Activated T-helper 1 cell treated with anti-CD3 and anti-CD28 coated beads, Interleukin-2, amount 50 U/mL, for 16 hours (primary cell): ENCODE measurements at regions not wholly inside any gene's neighbourhood (a gene's known extent, or its start where the extent isn't known, plus 50 kb on each side); places are given as distances from the start of the nearest gene placed in this dataset.

Experiments used
- DNase-seq, 2 donors: peaks; one replicate each; pipeline ENCODE4 v3.0.0-alpha.2; 2020; ENCODE audit warnings: low read depth in 1 of 2, low spot score in 1 of 2

DNA sequence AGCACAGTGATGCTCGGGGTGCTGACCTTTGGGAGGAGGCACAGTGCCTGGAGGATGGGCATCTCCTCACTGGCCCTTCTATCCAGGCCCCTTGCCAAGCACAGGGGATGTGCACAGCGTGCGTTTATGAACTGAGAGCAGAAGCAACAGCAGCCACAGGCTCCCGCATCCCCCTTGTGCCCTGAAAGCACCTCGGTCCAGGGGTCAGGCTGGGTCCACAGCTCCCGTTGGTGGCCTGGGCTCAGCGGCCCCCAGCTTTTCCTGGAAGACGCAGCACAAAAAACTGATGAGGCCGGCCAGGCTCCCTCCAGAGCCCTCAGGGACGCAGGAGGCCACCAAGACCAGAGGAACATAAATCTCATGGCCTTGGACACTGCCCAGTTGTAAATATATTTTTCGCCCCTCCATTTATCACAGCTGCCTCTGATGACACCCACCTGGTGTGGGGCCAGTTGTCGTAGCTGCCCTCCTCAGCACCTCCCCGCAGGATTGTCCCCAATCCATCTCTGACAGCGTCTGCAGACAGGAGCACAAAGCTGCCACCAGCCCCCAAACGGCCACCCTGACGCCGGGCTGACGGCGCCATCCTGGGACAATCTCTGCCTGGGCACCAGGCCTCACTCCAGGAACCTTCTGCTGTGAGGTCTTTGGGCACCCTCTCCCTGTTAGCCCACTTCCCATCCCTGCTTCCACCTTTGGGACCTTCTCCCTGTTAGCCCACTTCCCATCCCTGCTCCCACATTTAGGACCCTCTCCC, 203.1 kb downstream of the BRD1 start:
- no peak for DNase-seq

DNA sequence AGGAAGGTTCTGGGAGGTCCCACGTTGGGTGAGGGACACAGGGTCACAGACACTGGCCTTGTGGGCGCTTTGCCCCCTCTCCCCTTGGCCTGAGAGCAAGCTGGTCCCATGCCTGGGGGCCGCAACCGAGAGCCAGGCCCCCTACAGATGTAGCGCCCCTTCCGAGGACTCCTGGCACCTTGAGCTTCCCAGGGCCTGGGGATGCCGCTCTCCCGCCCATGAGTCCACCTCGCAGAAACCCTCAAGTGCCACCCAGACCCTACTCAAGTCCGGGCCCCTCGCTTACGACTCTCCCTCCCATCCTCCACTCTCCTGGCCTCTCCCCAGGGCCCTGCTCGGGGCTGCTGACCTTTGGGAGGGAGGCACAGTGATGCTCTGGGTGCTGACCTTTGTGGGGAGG, 204.0 kb downstream of the BRD1 start:
- DNase-seq: no peak

DNA sequence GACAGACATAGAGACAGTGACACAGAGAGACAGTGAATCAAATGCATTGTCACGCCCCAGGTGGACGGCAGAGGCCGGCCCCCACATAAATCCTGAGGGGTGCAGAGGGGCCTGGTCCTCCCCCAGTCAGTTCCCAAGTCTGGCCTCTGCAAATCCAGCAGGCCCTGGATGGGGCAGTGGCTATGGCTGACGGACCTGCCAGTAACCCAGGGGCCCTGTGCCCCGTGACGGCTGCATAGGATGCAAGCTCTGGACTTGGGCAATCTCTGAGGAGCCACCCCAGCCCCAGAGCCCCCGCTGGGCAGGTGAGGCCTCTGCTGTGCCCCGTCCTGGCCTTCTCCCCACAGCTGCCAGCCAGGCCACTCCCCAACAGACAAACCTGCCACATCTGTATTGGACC, 204.5 kb downstream of the BRD1 start:
- no peak for DNase-seq

DNA sequence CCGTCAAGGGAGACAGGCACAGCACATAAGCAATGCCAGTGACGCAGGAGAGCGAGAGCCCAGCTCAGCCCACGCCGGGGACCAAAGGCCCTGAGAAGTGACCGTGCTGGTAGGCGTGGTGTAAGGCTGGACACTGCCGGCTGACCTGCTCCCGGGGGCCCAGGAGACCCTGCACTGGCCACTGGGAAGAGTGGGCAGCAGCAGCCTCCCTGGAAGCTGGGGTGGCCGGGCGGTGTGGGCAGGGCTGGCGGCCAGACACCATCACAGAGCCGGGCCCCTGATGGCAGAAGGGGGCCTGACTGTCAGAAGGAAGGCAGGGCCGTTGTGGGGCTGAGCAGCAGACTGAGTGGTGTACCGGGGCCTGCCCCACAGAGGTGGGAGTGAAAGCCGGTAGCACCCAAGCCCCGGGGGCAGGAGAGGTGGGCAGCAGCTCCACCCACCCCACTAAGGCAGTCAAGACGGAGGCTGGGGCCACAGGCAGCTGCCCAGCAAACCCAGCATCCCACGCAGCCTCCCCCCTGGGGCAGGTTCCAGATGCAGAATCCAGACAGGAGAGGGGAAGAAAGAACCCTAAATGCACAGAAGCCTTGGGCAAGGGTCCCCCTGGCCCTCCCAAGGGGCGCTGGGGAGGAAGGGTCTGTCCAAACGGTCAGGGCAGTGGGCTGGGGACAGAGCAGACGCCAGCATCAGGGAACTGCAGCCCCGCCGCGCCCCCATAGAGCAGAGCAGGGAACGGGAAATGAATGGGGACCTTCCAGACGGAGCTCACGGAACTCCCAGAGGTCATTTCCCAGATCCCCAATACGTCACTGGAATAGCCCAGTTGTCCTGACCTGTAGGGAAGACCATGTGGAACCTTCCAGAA, 205.2 kb downstream of the BRD1 start:
- DNase-seq: no peak

DNA sequence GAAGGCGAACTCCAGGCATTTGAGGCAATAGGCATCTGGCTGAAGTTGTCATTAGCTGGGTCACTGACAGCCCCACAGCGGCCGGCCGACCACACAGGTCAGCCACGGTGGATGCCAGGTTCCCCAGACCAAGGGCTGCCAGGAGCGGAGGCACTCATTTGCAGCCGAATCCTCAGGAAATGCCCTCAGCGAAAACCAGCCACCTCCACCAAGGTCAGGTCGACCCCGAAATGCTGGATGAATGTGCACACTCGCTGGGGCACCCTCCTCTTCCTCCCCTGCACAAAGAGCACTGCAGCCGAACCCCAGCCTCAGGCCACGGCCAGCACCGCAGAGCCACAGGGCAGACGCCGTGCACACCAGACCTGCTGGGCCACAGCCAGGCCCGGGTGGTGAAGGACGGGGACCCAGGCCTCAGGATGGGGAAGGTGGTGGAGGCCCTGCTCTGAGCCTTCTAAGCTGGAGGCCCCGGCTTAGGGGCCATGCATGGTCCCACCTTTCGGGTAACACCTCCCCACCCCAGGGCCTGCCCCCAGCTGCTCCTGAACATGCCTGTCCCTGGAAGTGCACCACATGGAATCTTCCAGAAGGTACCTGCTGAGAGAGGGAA, 206.0 kb downstream of the BRD1 start:
- no peak for DNase-seq

DNA sequence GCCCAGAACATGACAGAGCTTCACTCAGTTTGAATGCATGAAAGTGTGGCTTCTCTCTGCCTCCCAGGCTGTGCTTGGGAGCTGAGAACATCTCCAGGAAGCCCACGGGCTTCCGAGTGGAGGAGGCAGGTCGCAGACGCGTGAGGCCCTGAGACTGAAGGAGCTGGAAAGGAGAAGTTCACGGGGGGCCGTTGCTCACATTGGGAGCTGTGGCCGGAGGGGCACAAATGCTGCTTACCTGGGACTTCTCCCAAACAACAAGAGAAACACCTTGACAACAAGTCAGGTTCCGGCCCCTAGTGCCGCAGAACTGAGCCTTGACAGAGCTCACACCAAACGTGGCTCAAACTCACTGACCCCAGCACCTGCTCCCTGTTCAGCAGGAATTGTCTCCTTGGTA, 207.0 kb downstream of the BRD1 start:
- no peak for DNase-seq

DNA sequence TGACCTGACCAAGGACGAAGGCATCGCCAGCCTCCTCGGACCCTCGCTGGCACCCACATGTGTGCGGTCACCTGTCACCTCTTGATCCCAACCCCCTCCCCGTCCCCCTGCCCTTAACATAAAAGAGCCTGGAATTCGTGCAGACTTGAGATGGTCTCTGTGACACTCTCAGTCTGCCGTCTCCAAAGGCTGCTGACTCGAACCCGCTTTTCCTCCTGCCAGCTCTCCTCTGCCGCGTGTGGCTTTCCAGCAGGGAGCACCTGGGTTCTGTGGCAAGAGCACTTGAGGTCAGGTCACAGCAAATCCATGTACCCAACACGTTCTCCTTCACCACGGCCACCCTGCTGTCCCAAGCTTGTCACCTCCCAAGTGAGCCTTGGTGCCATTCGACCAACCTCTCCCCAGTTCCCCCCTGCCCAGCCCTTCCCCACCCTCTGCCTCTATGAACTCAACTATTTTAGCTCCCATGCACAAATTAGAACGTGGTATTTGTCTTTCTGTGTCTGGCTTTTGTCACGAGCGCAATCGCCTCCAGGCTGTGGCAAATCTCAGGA, 207.6 kb downstream of the BRD1 start:
- DNase-seq: no peak

DNA sequence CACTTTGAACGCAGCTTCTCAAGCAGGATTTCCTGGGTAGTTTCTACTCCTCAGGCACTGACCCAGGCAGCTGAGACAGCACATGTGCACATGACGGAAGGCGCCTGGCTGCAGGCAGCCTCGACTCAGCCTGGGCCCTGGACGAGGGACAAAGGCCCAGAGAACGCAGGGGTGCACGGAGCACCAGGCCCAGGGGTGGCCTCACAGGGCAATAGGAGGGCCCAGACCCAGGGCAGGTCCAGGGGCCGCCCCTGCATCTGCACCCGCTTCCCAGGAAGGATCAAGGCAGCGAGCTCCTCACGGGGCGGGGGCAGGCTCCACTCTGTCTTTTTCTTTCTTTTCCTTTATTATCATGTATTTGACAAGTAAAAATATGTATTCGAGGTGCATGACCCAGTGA, 208.4 kb downstream of the BRD1 start:
- no peak for DNase-seq

DNA sequence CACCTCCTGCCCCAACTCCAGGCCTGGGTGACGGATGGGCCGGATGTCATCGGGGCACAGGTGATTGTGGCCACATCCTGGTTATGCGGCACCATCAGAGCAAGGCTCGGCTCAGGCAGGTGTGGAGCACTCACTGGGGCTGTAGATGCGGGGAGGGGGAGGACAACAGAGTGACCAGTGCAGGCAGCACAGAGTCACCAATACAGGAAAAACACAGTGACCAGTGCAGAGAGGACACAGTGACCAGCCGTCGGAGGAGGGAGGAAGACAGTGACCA, 209.1 kb downstream of the BRD1 start:
- no peak for DNase-seq

DNA sequence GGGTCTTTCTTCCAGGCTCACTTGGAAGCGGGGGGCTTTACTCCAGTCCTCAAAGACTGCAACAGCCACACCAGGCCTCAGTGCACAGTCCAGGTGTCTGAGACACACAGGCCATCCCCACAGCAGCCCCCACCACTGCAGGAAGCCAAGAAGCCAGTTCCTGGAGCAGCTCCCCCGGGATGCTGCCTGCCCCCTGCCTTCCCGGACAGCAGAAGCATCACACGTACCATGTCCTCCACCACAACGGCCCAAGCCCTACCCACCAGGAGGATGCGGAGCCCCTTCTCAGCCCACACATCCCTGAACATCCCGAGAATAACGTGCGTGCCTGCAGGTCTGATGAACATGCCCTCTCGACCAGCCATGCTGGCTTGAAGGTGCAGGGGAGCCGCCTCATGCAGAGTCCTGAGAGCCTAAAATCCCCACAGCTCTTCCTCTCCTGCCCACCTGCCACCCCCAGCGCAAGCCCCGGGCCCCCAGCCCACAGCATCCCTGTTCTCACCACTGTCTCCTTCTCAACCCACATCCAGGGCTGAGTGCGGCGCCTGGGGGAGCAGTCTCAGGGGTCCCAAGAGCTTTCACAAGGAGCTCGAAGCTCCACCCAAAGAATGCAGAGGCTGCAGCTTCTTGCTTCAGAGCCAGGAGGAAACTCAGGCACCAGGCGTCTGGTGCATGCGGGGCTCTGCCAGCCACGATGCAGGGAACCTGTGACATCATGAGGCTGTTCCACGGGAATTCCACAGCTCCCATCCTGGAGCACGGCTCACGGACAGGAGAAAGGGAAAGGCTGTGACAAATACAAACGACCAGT, 209.6 kb downstream of the BRD1 start:
- no peak for DNase-seq

DNA sequence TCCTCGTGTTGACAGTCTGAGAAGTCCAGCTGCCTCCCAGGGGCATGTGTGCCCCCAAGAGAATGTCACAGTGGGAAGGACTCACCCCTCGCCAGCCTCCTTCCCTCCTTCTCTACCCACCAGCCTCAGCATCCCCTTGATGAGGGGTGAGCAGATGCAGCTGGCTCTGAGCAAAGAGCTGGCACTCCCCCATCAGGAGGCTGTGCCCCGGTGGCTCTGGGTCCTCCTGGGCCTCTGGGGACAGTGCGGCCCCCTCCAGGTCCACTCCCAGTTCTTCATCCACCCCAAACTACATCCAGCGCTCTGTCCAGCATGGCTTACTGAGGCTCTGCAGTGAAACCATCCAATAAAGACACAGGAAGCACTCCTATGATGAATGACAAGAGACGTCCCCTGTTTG, 210.4 kb downstream of the BRD1 start:
- no peak for DNase-seq

DNA sequence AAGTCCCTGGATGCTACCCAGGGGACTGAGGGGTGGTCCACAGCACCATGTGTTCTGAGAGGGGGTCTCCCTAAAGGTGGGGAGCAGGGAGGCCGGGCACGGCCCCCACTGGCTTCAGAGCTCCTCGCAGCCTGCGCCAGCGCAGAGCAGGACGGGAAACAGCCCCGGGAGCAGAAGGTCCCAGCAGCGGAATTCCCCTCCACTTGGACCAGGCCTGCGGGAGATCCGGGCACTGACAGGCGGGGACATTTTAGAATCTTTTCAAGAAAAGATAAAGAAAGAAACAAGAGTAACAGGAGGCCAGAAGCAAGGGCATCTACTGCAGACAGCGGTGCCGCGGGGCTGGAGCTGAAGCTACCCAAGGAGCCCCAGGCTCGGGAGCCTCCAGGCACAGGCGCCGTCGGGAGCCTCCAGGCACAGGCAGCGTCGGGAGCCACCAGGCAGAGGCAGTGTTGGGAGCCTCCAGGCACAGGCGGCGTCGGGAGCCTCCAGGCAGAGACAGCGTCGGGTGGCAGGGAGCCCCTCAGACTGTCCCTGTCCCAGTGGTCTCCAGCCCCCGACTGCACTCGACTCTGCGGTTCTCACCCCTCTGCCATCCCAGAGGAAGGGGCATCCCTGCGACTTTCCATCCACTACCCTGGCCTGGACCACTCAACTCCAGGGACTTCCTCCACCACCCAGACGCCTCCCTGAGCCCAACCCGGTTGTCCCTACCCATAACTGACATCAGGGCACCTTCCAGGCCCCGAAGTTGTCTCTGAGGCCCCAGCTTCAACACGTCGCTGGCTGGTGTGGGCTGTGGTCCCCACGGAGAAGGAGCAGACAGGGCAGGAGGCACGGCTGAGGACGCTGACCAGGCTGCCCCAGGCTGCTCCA, 211.1 kb downstream of the BRD1 start:
- no peak for DNase-seq

DNA sequence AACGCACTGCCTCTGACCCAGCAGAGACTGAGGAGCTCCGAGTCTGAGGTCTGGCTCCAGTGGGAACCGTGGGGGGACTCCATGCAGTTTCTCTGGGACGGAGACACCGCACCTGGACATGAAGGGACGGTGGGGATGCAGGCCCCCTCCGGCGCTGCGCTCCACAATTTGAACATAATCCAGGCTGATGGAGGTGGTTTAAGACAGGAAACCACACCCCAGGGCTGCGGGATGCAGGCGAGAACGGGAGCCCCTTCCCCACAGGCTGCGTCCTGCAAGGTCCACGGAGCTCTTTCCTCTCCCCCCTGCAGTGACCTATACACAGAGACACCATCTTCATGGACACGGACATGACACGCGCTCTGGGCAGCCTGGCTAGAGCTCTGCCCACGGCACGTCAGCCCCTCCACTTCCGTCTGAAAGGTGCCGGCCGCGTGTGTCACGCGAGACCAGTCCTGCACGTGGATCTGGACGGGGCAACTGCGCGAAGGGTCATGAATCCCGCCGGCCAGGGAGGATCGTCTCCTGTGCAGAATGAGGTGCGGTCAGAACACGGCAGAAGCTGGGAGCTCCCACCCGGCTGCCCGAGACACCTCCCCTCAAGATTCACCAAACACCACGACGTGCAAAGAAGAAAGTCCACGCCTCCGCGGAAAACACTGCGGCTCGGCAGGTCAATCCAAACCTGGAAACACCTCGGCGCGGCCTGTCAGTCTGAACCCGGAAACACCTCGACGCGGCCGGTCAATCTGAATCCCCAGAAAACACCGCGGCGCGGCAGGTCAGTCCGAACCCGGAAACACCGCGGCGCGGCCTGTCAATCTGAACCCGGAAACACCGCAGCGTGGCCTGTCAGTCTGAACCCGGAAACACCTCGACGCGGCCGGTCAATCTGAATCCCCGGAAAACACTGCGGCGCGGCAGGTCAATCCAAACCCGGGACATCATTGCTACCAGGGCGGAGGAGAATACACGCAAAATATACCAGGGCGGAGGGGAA, 212.4 kb downstream of the BRD1 start:
- DNase-seq: no peak

DNA sequence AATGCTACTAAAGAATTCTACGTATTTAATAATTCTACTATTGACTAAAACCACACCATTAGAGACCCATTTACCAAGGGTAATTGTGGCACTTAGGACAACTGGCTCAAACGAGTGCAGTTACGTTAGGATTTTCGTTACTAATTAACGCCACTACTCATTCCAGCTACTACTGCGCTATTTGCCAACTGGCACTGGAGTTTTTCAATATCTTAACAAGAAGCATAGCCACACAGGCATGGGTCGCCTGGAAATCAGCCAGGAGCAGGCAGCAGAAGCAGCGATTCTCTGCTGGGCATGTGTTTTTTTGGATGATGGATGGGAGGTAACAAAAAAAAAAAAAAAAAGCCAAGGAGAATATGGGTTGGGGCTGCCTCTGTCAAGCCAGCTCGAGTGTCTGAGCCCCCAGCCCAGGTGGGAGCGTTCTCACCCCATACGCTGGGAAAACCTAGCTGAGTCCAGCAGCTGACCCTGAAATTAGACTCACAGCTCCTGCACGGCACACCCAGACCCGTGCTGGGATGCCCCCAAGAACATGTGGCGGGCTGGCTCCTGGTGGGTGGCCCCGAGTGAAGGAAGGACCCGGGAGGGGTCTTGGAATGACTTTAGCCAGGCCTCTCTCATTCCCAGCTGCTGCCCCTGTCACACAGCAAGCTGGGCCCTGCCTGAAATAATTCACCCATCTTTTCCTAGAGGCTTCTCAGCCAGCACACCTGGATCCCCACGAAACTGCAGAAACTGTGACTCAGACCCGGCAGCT, 214.0 kb downstream of the BRD1 start:
- no peak for DNase-seq

DNA sequence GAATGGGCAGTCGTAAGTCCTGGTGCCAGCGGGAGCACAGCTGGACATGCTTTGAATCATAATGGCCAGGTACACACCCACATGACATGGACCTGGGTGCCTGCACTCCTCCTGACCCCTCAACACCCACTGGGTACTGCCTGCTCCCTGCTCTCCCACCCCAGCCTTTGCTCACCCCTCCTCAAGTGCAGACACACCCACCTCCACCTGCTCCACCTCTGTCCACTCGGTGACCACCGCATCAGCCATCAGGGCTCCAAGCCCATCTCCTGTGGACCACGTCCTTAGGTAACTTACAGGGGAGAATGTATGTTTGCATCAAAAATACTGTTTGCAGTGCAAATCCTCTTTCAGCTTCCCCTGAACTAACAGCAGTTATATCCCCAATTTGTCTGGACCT, 214.6 kb downstream of the BRD1 start:
- no peak for DNase-seq

DNA sequence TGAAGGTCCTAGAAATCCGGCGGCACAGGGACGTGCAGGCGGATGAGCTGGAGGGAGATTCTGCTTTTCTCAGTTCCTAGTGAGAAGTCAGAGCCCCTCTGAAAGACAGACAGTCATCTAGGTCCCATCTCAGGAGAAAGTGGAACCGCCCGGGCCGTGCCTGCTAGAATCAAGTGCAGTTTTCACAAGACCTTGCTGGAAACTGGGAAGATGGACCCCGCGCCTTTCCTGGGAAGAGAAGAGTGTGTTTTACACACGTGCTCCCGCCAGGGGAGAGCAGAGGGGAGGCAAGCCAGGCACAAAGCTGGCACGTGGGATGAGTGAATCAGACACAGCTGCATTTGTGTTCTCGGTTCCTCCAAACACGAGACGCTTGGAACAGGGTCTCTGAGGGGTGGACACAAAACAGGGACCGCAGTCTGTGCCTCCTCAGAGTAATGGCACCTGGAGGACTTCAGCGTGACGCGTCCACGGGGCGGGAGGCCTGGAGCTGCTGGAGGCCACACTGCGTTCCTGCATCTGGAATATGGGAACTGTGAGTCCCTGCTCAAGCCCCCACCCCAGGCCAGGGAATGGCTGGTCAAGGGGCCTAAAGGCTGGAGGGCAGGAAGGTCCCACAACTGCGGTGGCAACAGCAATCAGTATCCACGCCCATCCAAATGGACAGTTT, 218.3 kb downstream of the BRD1 start:
- no peak for DNase-seq

DNA sequence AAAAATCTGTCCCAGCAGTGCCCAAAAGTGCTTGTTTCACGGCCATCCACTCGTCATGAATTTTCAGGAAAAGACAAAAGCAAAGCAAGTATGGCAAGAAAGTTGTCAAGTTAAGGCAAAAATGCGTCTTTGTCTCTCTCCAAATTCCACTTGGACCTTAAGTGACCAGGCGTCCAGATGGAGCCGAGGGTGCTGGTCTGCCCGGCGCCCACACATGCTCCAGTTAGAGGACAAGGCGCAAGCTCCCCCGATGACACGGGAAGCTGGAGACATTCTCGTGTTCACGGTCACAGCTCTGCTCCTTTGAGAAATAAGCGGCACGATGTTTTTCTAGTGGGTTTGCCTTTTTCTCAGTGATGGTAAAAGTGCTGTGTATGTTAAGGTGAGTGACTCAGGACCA, 219.0 kb downstream of the BRD1 start:
- no peak for DNase-seq

DNA sequence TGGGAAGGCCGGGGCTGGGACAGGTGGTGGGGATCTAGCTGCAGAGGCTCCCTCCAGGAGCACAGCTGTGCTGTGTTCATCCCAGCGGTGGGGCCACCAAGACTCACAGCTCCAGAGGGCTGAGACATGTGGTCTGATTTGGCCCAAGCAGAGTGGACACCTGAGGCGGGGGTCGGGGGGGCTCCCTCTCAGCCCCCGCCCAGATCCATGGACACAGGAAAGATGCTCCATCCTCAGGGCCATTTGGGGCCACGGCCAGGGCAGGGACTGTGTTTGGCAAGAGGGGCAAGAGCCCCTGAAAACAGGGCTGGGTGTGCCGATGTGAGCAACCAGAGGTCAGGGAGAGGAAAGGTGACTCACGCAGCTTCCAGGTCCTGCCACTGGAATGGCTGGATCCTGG, 219.4 kb downstream of the BRD1 start:
- no peak for DNase-seq
